Mucosa of rectum (tissue), 2 donors: ENCODE measurements at regions not wholly inside any gene's neighbourhood (a gene's known extent, or its start where the extent isn't known, plus 50 kb on each side); places are given as distances from the start of the nearest gene placed in this dataset.

Source experiments
- H3K27ac ChIP-seq, 2 donors: one replicate each; pipeline ENCODE4 v1.7.0; 2013; ENCODE audit warnings: inconsistent platforms in 2 of 2, low read depth in 2 of 2, low read length in 2 of 2
- H3K27me3 ChIP-seq, 2 donors: one replicate each; pipeline ENCODE4 v1.7.0; 2013; ENCODE audit warnings: low read length in 2 of 2; ENCODE audit not compliant: control insufficient read depth in 2 of 2, insufficient read depth in 2 of 2
- H3K36me3 ChIP-seq, 2 donors: one replicate each; pipeline ENCODE4 v1.7.0; 2013; ENCODE audit warnings: low read length in 2 of 2; ENCODE audit not compliant: control insufficient read depth in 2 of 2, insufficient read depth in 2 of 2
- H3K4me1 ChIP-seq, 2 donors: one replicate each; pipeline ENCODE4 v1.7.0; 2013; ENCODE audit warnings: low read length in 2 of 2, mild to moderate bottlenecking in 1 of 2; ENCODE audit not compliant: control insufficient read depth in 2 of 2, insufficient read depth in 2 of 2
- H3K4me3 ChIP-seq, 2 donors: one replicate each; pipeline ENCODE4 v1.7.0; 2013; ENCODE audit warnings: low read length in 2 of 2
- H3K9ac ChIP-seq, 2 donors: one replicate each; pipeline ENCODE4 v1.7.0; 2013; ENCODE audit warnings: low read length in 2 of 2, low read depth in 1 of 2, mild to moderate bottlenecking in 1 of 2
- H3K9me3 ChIP-seq, 2 donors: one replicate each; pipeline ENCODE4 v1.7.0; 2013; ENCODE audit warnings: low read length in 2 of 2; ENCODE audit not compliant: control insufficient read depth in 2 of 2
- donor health status: healthy.
- donor health status: Normal muscosa, but diverticular disease.

DNA sequence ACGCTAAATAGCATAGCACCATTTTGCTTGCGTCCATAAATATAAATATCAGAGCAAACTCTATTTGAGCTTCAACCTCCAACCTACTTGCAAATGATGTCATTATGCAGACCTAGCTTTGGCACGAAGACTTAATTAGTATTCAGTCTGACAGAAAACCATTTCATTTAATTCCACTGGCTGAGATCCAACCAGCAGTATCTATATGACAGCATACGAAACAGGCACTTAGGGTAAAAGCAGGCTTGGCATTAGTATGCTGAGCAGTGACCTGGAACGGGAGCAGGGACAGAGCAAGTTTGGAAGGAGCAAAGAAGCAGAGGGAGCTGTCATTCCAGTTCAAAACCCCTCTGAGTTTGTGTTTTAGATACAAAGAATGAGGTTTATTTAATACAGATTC lies 312.5 kb upstream of the CHRM2 start:
- no peak overlapping the region for H3K27ac ChIP-seq

DNA sequence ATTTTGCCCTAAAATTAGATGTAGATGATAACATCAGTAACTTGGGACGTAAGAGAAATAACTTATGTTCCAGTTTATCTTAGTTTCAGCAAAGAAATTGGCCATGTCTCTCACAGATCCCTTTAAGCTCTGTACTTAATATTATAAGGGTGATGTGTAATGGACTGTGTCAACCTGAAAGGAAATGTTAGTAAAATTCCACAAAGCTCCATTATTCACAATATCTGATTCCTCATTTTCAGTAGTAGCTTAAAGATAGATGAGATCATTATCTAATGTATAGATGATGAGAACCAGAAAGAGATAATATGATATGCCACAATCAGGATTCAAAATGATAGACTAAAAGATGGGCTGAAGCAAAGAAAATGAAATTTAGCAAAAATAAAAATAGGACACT lies 316.8 kb upstream of the CHRM2 start:
- Histone ChIP-seq H3K9me3 (no peaks in the 10 kb centered on the region), H3K4me3 (no peak overlapping the region), H3K27me3 (no peaks in the 10 kb centered on the region), H3K27ac (no peak overlapping the region), H3K4me1 (no peaks in the 10 kb centered on the region), H3K9ac (no peak overlapping the region), H3K36me3 (no peaks in the 10 kb centered on the region)

More for the DNA sequence above, 312.5 kb upstream of the CHRM2 start:
- H3K27me3 ChIP-seq, result no peaks in the 10 kb centered on the region
- no peaks in the 10 kb centered on the region for H3K9me3 ChIP-seq
- no peaks in the 10 kb centered on the region for H3K4me1 ChIP-seq
- no peaks in the 10 kb centered on the region for H3K36me3 ChIP-seq
- no peak overlapping the region for H3K4me3 ChIP-seq
- no peak overlapping the region for H3K9ac ChIP-seq

DNA sequence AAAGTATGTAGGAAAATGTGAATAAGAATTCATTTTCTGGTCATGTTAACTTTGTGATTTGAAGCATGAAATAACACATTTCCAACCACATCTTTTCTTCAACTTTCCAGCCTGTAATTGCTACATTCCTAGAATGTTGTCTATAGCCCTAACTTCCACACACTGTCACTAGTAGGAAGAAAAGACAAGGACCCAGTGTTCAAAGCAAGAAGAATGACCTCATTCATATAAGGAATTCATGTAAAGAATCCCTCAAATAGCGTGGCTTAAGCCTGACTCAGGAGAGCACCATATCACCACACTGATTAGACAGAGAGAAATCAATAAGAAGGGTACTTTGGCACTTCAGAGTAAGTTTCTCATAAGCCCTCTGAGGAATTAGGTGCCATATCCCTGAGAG lies 318.7 kb upstream of the CHRM2 start:
- Histone ChIP-seq H3K4me3 (no peak overlapping the region), H3K27me3 (no peaks in the 10 kb centered on the region), H3K4me1 (no peaks in the 10 kb centered on the region), H3K9ac (no peak overlapping the region), H3K27ac (no peak overlapping the region), H3K9me3 (no peaks in the 10 kb centered on the region), H3K36me3 (no peaks in the 10 kb centered on the region)

DNA sequence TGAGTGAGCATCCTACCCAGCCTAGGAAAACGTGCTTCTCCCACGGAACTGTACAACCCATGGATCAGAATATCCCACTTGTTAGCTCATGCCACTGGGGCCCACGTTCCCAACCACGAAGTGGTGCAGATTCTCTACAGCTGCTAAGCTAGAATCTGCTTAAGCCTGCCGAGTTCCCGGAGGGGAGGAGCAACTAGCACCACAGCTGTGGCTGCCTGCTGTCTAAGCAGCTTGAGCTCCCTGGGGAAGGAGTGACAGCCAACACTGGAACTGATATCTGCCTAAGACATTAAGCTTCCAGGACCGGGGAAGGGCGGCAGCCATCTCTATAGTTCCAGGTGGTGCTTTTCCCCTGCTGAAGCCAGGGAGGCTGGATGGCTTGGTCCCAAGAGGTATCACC lies 334.7 kb upstream of the CHRM2 start:
- H3K9ac ChIP-seq, result no peak overlapping the region
- H3K27ac ChIP-seq, result no peak overlapping the region
- H3K27me3 ChIP-seq, result no peaks in the 10 kb centered on the region
- H3K9me3 ChIP-seq, result peaks cover 0 to 2% of the 10 kb centered on the region in 2 donors
- no peaks in the 10 kb centered on the region for H3K4me1 ChIP-seq
- no peaks in the 10 kb centered on the region for H3K36me3 ChIP-seq
- H3K4me3 ChIP-seq, result no peak overlapping the region

DNA sequence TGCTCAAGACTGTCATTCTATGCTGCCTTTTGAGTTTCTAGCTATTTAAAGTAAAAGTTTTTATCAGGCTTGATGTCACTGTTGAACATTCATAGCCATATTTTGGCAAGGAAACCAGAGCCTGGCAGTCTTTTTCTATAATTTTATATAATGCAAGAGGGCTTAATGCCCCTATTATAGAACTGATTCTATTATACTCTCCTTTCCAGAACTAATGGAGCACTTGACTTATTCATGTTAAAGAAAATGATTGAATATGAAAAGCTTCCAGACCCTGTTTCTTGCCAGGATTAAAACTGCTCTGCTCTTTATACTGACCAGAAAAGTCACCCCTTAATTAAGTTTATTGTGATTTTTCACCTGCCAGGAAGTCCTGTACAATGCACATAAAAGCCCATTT lies 337.6 kb upstream of the CHRM2 start:
- H3K4me1 ChIP-seq, result no peaks in the 10 kb centered on the region
- H3K9me3 ChIP-seq, result peaks cover 0 to 2% of the 10 kb centered on the region in 2 donors

DNA sequence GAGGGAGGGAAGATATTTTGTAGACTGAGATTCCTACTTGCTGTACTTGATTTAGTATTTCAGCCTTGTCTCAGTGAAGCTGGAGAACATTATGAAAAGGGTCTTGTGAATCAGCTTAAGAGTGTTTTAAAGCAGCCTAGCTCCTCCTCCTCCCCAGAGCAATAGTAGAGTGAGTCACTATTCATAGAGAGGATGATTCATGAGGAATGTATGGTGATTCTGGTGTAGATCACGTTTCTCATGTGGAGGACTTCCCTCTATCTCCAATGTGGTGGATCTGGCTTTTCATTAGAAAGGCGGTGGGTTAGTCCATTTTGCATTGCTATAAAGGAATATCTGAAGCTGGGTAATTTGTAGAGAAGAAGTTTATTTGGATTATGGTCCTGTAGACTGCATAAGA lies 340.1 kb upstream of the CHRM2 start:
- H3K4me1 ChIP-seq, result no peaks in the 10 kb centered on the region
- H3K9ac ChIP-seq, result no peak overlapping the region
- H3K36me3 ChIP-seq, result no peaks in the 10 kb centered on the region
- H3K4me3 ChIP-seq, result no peak overlapping the region
- no peak overlapping the region for H3K27ac ChIP-seq
- H3K27me3 ChIP-seq, result no peaks in the 10 kb centered on the region
- H3K9me3 ChIP-seq, result no peaks in the 10 kb centered on the region

More for the DNA sequence above, 337.6 kb upstream of the CHRM2 start:
- H3K27me3 ChIP-seq, result no peaks in the 10 kb centered on the region
- no peak overlapping the region for H3K4me3 ChIP-seq
- H3K9ac ChIP-seq, result no peak overlapping the region
- H3K27ac ChIP-seq, result no peak overlapping the region
- H3K36me3 ChIP-seq, result no peaks in the 10 kb centered on the region

DNA sequence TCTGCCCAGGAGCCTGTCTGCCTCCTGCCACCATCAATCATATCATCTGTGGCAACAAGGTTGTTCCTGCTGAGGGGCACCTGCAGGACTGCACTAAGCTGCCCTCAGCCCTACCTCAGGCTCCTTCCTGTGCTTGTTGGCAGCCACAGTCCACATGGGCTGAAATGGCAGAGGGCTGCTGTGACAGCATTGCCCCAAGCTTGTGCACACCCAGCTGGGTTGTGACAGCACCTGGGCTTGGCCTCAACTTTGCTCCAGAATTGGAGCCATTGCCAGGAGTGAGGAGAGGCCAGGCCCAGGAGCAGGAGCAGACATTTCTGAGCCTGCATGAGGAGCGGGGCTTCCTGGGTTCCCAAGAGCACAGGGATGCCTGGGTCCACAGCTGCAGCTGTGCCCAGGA lies 340.9 kb upstream of the CHRM2 start:
- Histone ChIP-seq H3K9me3 (no peaks in the 10 kb centered on the region), H3K4me1 (no peaks in the 10 kb centered on the region), H3K27me3 (no peaks in the 10 kb centered on the region), H3K4me3 (no peak overlapping the region), H3K36me3 (no peaks in the 10 kb centered on the region), H3K9ac (no peak overlapping the region), H3K27ac (no peak overlapping the region)

DNA sequence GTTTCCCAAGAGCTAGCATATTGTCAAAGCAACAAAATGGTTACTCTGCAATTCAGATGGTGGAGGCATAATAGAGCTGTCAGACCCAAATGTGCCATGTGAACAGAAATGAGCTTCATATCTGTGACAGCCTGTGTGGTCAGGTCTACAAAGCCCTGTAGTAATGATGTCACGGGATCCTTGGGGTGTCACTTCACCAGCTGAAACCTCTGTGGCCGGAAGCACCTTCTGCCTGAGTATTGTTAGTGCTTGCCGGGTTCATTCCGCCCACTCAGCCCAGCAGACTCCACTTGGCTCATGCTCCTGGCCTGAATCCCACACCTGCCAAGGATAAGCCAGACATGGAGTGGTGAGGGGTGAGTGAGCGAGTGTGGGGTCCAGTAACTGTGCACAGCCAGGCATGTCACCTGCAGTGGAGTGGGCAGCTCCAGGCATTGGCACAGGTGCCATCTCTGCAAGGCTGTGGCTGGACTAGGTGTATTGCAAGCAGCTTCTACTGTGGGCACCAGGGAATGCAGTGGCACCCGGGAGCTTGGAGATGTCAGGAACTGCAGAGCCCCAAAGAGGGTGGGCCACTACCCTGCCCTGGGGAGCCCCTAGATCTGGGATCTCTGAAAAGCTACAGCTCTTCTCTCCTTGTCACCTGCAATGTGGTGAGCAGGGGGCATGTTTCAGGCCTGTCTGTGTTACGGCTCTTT lies 341.9 kb upstream of the CHRM2 start:
- Histone ChIP-seq H3K36me3 (no peaks in the 10 kb centered on the region), H3K9ac (no peak overlapping the region), H3K27me3 (no peaks in the 10 kb centered on the region), H3K4me3 (no peak overlapping the region), H3K4me1 (no peaks in the 10 kb centered on the region), H3K9me3 (peaks cover 0 to 2% of the 10 kb centered on the region in 2 donors), H3K27ac (no peak overlapping the region)

DNA sequence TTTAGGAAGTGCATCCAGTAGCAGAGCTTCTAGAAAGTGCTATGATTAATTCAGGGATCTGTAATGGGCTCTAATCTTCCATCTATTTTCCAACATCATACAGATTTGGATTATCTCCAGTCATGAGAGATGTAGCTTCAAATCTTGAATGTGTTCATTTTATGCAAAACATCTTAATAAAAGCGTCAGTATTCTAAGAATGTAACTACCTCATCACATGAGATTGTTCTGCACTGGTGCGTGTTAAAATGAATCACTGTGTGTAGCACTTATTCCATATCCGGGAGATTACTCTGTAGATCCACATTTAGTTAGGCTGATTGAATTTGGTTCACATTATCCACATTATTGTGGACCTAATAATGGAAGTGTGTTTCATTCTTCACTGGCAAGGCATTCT lies 344.9 kb upstream of the CHRM2 start:
- H3K4me3 ChIP-seq, result no peak overlapping the region
- peaks cover 0 to 4% of the 10 kb centered on the region in 2 donors for H3K9me3 ChIP-seq

DNA sequence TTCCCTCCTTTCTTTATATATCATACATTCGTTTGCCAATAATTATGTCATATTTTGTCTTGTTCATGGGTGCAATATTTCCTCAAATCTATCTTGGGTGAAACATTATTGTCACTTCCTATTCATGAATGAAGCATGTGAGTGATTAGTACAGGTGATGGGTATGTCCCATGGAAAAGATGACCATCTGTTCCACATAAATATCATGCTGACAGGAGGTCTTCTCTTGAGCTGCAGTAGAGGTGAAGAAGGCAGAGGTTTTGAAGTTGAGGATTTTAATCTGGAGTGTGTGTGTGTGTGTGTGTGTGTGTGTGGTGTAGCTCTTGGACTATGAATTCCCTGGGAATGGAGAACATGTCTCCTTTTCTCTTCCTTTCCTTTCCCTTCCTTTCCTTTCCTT lies 350.5 kb upstream of the CHRM2 start:
- no peak overlapping the region for H3K4me3 ChIP-seq
- H3K9me3 ChIP-seq, result peaks cover 0 to 4% of the 10 kb centered on the region in 2 donors
- H3K4me1 ChIP-seq, result no peaks in the 10 kb centered on the region
- H3K27me3 ChIP-seq, result no peaks in the 10 kb centered on the region
- no peak overlapping the region for H3K9ac ChIP-seq
- H3K36me3 ChIP-seq, result no peaks in the 10 kb centered on the region
- no peak overlapping the region for H3K27ac ChIP-seq

More for the DNA sequence above, 344.9 kb upstream of the CHRM2 start:
- H3K27me3 ChIP-seq, result no peaks in the 10 kb centered on the region
- H3K36me3 ChIP-seq, result no peaks in the 10 kb centered on the region
- no peaks in the 10 kb centered on the region for H3K4me1 ChIP-seq
- H3K9ac ChIP-seq, result no peak overlapping the region
- H3K27ac ChIP-seq, result no peak overlapping the region
